Mesenchymal stem cell (in vitro differentiated cells and primary cell): ENCODE measurements at regions not wholly inside any gene's neighbourhood (a gene's known extent, or its start where the extent isn't known, plus 50 kb on each side); places are given as distances from the start of the nearest gene placed in this dataset.

Experiments used
- DNase-seq: peaks from one replicate; pipeline ENCODE4 v3.0.0-alpha.2; 2013
- H2AFZ ChIP-seq: one replicate; pipeline ENCODE4 v1.6.1; 2013; ENCODE audit warnings: low read depth, mild to moderate bottlenecking, control low read depth, inconsistent platforms, low read length, moderate library complexity
- H2AK5ac ChIP-seq: 2 replicates; pipeline ENCODE4 v1.6.1; 2013; ENCODE audit warnings: low read length, moderate library complexity, mild to moderate bottlenecking, inconsistent platforms; ENCODE audit not compliant: severe bottlenecking
- H2BK120ac ChIP-seq: one replicate; pipeline ENCODE4 v1.6.1; 2013; ENCODE audit warnings: low read depth, mild to moderate bottlenecking, inconsistent platforms, low read length, moderate library complexity
- H2BK12ac ChIP-seq, 2 experiments: one replicate each; pipeline ENCODE4 v1.6.1; 2013; ENCODE audit warnings: inconsistent platforms in 2 of 2, low read length in 2 of 2, mild to moderate bottlenecking in 2 of 2, moderate library complexity in 2 of 2, control low read depth in 1 of 2
- H2BK15ac ChIP-seq: one replicate; pipeline ENCODE4 v1.6.1; 2013; ENCODE audit warnings: mild to moderate bottlenecking, low read depth, inconsistent platforms; ENCODE audit not compliant: poor library complexity, severe bottlenecking
- H2BK5ac ChIP-seq: 2 replicates; pipeline ENCODE4 v1.6.1; 2013; ENCODE audit warnings: low read depth, mild to moderate bottlenecking, low read length, control low read depth, inconsistent platforms; ENCODE audit not compliant: poor library complexity, severe bottlenecking
- H3K14ac ChIP-seq, 2 experiments: one replicate each; pipeline ENCODE4 v1.6.1; 2013; ENCODE audit warnings: inconsistent platforms in 2 of 2, low read length in 2 of 2, control low read depth in 1 of 2, mild to moderate bottlenecking in 1 of 2, moderate library complexity in 1 of 2
- H3K18ac ChIP-seq, 2 experiments: one replicate each; pipeline ENCODE4 v1.6.1; 2013; ENCODE audit warnings: inconsistent platforms in 2 of 2, low read length in 2 of 2, control low read depth in 1 of 2, low read depth in 1 of 2, mild to moderate bottlenecking in 1 of 2
- H3K23ac ChIP-seq, 2 experiments: one replicate each; pipeline ENCODE4 v1.6.1; 2013; ENCODE audit warnings: inconsistent platforms in 2 of 2, low read length in 2 of 2, mild to moderate bottlenecking in 2 of 2, moderate library complexity in 2 of 2, control low read depth in 1 of 2
- H3K27ac ChIP-seq: 2 replicates; pipeline ENCODE4 v1.5.1; 2013; ENCODE audit warnings: mild to moderate bottlenecking, moderate library complexity, low read length, control low read depth, inconsistent platforms; ENCODE audit not compliant: poor library complexity, severe bottlenecking
- H3K27me3 ChIP-seq, 2 experiments: 2 replicates each; pipeline versions ENCODE4 v1.6.1 to v1.7.0; 2013; ENCODE audit warnings: low read length in 2 of 2, mild to moderate bottlenecking in 2 of 2, moderate library complexity in 2 of 2, control low read depth in 1 of 2, inconsistent platforms in 1 of 2; ENCODE audit not compliant: control insufficient read depth in 1 of 2, insufficient read depth in 1 of 2
- H3K36me3 ChIP-seq, 2 experiments: 2 replicates each; pipeline versions ENCODE4 v1.6.1 to v1.7.0; 2013; ENCODE audit warnings: low read length in 2 of 2, control low read depth in 1 of 2, inconsistent platforms in 1 of 2, low read depth in 1 of 2, mild to moderate bottlenecking in 1 of 2; ENCODE audit not compliant: insufficient read depth in 2 of 2, control insufficient read depth in 1 of 2
- H3K4ac ChIP-seq, 2 experiments: one replicate each; pipeline ENCODE4 v1.6.1; 2013; ENCODE audit warnings: inconsistent platforms in 2 of 2, low read length in 2 of 2, mild to moderate bottlenecking in 2 of 2, moderate library complexity in 2 of 2, control low read depth in 1 of 2, low read depth in 1 of 2
- H3K4me1 ChIP-seq: 2 replicates; pipeline ENCODE4 v1.6.1; 2013; ENCODE audit warnings: low read depth, low read length, control low read depth; ENCODE audit not compliant: control insufficient read depth, insufficient read depth
- H3K4me2 ChIP-seq: 2 replicates; pipeline ENCODE4 v1.6.1; 2013; ENCODE audit warnings: low read length, mild to moderate bottlenecking, inconsistent platforms; ENCODE audit not compliant: poor library complexity, severe bottlenecking
- H3K4me3 ChIP-seq, 2 experiments: 2 replicates each; pipeline versions ENCODE4 v1.5.1 to v1.7.0; 2013; ENCODE audit warnings: low read length in 2 of 2, mild to moderate bottlenecking in 2 of 2, control low read depth in 1 of 2, low read depth in 1 of 2; ENCODE audit not compliant: insufficient read depth in 1 of 2
- H3K79me1 ChIP-seq: replicated peaks from 2 replicates; pipeline ENCODE4 v1.6.1; 2013; ENCODE audit warnings: mild to moderate bottlenecking, control low read depth, low read length, inconsistent platforms; ENCODE audit not compliant: poor library complexity, severe bottlenecking
- H3K9ac ChIP-seq: 2 replicates; pipeline ENCODE4 v1.7.0; 2013; ENCODE audit warnings: mild to moderate bottlenecking, low read length, moderate library complexity
- H3K9me3 ChIP-seq: 2 replicates; pipeline ENCODE4 v1.7.0; 2013; ENCODE audit warnings: mild to moderate bottlenecking, low read length; ENCODE audit not compliant: control insufficient read depth
- H4K8ac ChIP-seq: one replicate; pipeline ENCODE4 v1.6.1; 2013; ENCODE audit warnings: inconsistent platforms, mild to moderate bottlenecking, low read length, moderate library complexity
- H4K91ac ChIP-seq: one replicate; pipeline ENCODE4 v1.6.1; 2013; ENCODE audit warnings: mild to moderate bottlenecking, low read length, inconsistent platforms
- WGBS: methylation state at CpG from one replicate; pipeline ENCODE4 v1.1.7; 2013; ENCODE audit warnings: mixed read lengths; 5-methylcytosine and 5-hydroxymethylcytosine counted together

GRCh38 chr2:129763966-129764365 lies 215.5 kb upstream of the RAB6C start:
- no peak overlapping the region for H2BK15ac ChIP-seq
- no peak for DNase-seq
- peaks cover 0 to 17% of the 10 kb centered on the region in 2 experiments for H3K27me3 ChIP-seq
- no peak overlapping the region for H3K9ac ChIP-seq
- H3K27ac ChIP-seq, result no peak overlapping the region
- H3K4me2 ChIP-seq, result no peak overlapping the region
- no peak overlapping the region for H4K91ac ChIP-seq
- H3K18ac ChIP-seq, result no peak overlapping the region
- no peak overlapping the region for H2BK12ac ChIP-seq
- H2AFZ ChIP-seq, result no peak overlapping the region
- H3K4ac ChIP-seq, result no peak overlapping the region
- no peak overlapping the region for H3K4me3 ChIP-seq
- H3K36me3 ChIP-seq, result no peaks in the 10 kb centered on the region
- H2AK5ac ChIP-seq, result no peak overlapping the region
- H3K23ac ChIP-seq, result no peak overlapping the region
- no peak overlapping the region for H3K14ac ChIP-seq
- no peak overlapping the region for H2BK5ac ChIP-seq
- H2BK120ac ChIP-seq, result no peak overlapping the region
- H3K79me1 ChIP-seq, result no peaks in the 10 kb centered on the region
- H4K8ac ChIP-seq, result no peak overlapping the region
- H3K4me1 ChIP-seq, result peaks cover 1% of the 10 kb centered on the region
- H3K9me3 ChIP-seq, result no peaks in the 10 kb centered on the region
- 92% methylated on average over 4 of the region's 5 CpGs for WGBS

DNA sequence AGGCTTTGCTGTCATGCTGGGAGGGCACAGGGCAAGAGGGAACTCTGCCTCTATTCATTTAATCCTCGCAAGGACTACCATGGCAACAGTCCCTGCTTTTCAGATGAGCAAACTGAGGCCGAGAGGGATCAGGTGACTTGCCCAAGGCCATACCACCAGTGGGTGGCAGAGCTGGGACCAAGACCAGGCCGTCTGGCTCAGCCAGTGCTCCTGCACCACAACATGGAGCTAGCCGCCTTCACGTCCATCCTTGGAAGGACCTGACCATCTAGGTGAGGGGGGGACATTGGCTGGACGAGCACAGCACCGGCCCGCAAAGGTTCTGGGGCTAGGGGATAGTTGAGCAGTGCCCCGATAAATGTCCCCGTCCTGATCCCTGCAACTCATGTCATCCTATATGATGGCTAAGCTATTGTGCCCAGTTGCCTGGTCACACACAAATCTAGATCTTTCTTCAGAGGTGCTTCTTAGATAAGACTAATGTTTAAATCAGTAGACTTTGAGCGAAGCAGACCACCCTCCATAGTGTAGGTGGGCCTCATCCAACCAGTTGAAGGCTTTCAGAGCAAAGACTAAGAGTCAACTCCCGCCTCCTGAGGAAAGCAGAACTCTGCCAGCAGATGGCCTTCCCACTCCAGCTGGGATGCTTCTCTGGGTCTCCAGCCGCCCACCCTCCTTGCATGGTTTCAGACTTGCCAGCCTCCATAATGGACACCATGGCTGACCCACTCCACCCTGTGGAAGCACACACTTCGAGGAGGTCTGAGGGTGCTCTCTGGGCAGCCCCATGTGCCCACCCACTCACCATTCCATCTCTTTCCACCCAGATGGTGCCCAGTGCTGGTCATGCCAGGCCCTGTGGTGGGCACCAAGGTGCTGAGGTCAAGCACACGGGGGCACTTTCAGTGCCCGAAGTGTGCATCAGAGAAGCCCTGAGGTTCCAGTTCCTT lies 214.8 kb upstream of the RAB6C start:
- no peak overlapping the region for H2BK15ac ChIP-seq
- H3K4me2 ChIP-seq, result no peak overlapping the region
- H2BK12ac ChIP-seq, result no peak overlapping the region
- H2AFZ ChIP-seq, result no peak overlapping the region
- no peak overlapping the region for H2BK5ac ChIP-seq
- H3K23ac ChIP-seq, result no peak overlapping the region
- no peak overlapping the region for H3K4me3 ChIP-seq
- H4K8ac ChIP-seq, result no peak overlapping the region
- H3K4me1 ChIP-seq, result peaks cover 1% of the 10 kb centered on the region
- H3K79me1 ChIP-seq, result no peaks in the 10 kb centered on the region
- no peak overlapping the region for H3K18ac ChIP-seq
- no peak overlapping the region for H4K91ac ChIP-seq
- H3K27ac ChIP-seq, result no peak overlapping the region
- H2BK120ac ChIP-seq, result no peak overlapping the region
- DNase-seq, result no peak
- H3K9me3 ChIP-seq, result no peaks in the 10 kb centered on the region
- WGBS, result 83% methylated on average over 15 of the region's 16 CpGs
- no peak overlapping the region for H3K4ac ChIP-seq
- no peak overlapping the region for H3K14ac ChIP-seq
- H3K27me3 ChIP-seq, result peaks cover 0 to 17% of the 10 kb centered on the region in 2 experiments
- H3K9ac ChIP-seq, result no peak overlapping the region
- no peak overlapping the region for H2AK5ac ChIP-seq
- no peaks in the 10 kb centered on the region for H3K36me3 ChIP-seq

DNA sequence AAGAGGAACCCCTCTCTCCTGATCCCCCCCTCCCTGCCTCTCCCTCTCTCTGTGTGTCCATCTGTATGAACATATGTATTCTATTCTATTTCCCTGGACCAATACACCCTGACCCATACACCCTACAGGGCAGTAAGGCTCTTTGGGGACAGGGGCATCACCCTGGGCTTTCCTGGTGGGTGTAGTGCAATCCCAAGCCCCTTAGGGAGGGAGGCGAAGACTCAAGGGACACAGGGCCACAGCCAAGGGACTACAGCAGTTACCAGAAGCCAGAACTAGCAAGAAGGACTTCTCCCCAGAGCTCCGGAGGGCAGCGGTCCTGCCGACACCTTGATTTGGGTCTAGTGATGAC lies 214.2 kb upstream of the RAB6C start:
- no peak for DNase-seq

DNA sequence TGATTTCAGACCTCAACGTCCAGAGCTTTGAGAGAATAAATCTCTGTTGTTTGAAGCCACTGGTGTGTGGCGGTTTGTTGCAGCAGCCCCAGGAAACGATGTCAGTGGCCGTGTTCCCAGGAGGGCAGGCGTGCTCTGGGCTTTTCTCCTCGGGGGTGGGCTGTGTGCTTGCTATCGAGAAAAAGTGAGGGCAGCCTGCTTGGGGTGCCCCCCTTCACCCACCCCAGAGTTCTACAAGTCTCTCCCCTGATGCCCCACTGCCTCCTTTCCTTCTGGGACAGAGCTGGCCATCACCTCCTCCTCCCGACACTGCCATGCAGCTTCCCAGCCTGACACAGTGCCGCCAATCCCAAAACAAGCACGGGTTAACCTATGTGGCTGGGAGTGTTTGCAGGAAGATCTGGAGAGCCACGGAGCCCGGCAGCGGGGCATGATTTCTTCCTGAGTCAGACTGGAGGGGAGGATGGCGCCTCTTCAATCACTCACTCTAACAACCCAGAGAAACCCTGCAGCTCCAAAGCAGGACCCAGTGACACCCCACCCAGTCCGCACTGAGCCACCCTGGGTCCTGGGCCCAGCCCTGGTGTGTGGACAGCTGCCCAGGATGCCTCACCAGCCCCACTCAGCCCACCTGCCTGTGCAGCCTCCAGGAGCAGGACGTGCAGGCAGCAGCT lies 213.7 kb upstream of the RAB6C start:
- Histone ChIP-seq H2BK12ac (no peak overlapping the region), H2BK120ac (no peak overlapping the region), H3K9me3 (no peaks in the 10 kb centered on the region), H3K27me3 (peaks cover 0 to 17% of the 10 kb centered on the region in 2 experiments), H2BK15ac (no peak overlapping the region), H3K79me1 (no peaks in the 10 kb centered on the region), H3K4ac (no peak overlapping the region), H2AK5ac (no peak overlapping the region), H3K36me3 (no peaks in the 10 kb centered on the region), H4K8ac (no peak overlapping the region), H3K4me2 (no peak overlapping the region), H3K23ac (no peak overlapping the region), H4K91ac (no peak overlapping the region), H3K4me1 (no peaks in the 10 kb centered on the region), H3K18ac (no peak overlapping the region), H3K4me3 (no peak overlapping the region), H3K9ac (no peak overlapping the region), H3K27ac (no peak overlapping the region), H3K14ac (no peak overlapping the region), H2AFZ (no peak overlapping the region), H2BK5ac (no peak overlapping the region)
- 67% methylated on average over 12 of the region's 16 CpGs for WGBS
- no peak for DNase-seq

More for the DNA sequence above, 214.2 kb upstream of the RAB6C start:
- Histone ChIP-seq H3K27ac (no peak overlapping the region), H3K23ac (no peak overlapping the region), H2BK5ac (no peak overlapping the region), H3K4ac (no peak overlapping the region), H3K14ac (no peak overlapping the region), H3K79me1 (no peaks in the 10 kb centered on the region), H4K91ac (no peak overlapping the region), H2AK5ac (no peak overlapping the region), H2BK120ac (no peak overlapping the region), H3K18ac (no peak overlapping the region), H3K27me3 (peaks cover 0 to 17% of the 10 kb centered on the region in 2 experiments), H2BK15ac (no peak overlapping the region), H3K36me3 (no peaks in the 10 kb centered on the region), H3K9me3 (no peaks in the 10 kb centered on the region), H3K4me1 (no peaks in the 10 kb centered on the region), H3K9ac (no peak overlapping the region), H2AFZ (no peak overlapping the region), H2BK12ac (no peak overlapping the region), H3K4me2 (no peak overlapping the region), H4K8ac (no peak overlapping the region), H3K4me3 (no peak overlapping the region)
- WGBS, result 84% methylated on average over 4 of the region's 4 CpGs
